HG03571 (cell line): ENCODE measurements at regions not wholly inside any gene's neighbourhood (a gene's known extent, or its start where the extent isn't known, plus 50 kb on each side); places are given as distances from the start of the nearest gene placed in this dataset.
"Not testable (repeated sequence)": the region's sequence is repeated elsewhere in the genome, so short reads cannot be mapped to it uniquely, and the experiment has no call there.

Experiments used
- ATAC-seq: cut with Tn5 transposase; IDR thresholded peaks from one replicate; pipeline ENCODE4 v1.9.1; 2021; ENCODE audit not compliant: unreplicated experiment

GRCh38 chr1:147071142-147071541, 101.1 kb downstream of the PRKAB2 start:
- ATAC-seq = no peak

DNA sequence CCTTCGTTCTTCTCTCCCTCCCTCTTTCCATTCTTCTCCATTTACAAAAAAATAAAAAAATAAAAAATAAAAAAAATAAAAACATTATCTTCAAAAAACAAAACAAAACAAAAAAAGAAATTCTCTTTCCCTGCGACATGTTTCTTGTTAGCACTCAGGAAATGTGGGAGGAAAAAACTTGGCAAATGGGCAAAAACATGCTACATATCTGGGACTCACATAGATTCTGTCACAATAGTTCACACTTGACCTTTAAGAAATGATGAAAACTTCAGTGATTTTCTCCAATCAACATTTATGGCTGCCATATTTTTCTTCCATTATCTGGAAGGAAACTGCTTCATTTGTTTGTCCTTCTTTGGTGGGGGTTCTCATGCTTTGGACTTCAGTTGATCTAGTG, 109.3 kb downstream of the PRKAB2 start:
- ATAC-seq = no peak

GRCh38 chr1:147061880-147062279, 110.4 kb downstream of the PRKAB2 start:
- not testable (repeated sequence) for ATAC-seq

DNA sequence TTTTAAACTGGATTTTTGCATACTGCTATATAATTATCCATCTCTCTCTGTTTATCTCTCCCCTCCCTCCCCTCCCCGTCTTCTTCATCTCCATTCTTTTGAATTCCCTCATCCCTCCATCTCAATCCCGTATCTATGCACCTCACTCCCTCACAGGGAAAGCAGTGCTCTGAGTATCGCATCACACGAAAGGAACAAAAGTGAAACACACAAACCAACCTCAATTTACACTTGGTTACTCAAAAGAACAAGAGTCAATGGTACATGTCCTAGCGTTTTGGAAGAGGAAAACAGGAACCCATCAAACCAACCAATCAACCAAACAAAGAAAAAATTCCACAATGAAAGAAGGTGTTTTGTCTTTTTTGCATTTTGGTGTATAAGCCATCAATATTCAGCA, 115.1 kb downstream of the NBPF12 start:
- ATAC-seq = no peak

- ATAC-seq = no peak
These were observed 114.6 kb downstream of the NBPF12 start for GRCh38 chr1:147052677-147053076.

DNA sequence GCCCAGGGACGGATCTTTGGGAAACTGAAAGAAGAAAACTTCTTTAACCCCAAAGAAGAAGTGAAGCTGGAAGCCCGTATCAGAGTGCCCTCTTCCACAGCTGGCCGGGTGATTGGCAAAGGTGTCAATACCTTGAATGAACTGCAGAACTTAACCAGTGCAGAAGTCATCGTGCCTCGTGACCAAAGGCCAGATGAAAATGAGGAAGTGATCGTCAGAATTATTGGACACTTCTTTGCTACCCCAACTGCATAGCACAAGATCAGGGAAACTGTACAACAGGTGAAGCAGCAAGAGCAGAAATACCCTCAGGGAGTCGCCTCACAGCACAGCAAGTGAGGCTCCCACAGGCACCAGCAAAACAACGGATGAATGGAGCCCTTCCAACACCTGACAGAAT, 114.0 kb downstream of the NBPF12 start:
- ATAC-seq = no peak

DNA sequence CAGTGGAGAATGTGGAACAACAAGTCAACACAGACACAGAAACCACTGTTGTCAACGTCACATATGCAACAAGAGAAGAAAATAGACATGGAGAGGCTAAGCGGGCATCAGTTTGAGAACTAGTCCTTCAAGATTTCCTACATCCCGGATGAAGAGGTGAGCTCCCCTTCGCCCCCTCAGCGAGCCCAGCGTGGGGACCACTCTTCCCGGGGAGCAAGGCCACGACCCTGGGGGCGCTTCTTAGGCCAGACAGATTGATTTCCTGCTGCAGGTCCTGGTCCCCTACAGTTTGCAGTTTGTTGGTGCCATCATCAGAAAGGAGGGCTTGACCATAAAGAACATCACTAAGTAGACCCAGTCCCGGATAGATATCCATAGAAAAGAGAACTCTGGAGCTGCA, 113.0 kb downstream of the NBPF12 start:
- no peak for ATAC-seq

DNA sequence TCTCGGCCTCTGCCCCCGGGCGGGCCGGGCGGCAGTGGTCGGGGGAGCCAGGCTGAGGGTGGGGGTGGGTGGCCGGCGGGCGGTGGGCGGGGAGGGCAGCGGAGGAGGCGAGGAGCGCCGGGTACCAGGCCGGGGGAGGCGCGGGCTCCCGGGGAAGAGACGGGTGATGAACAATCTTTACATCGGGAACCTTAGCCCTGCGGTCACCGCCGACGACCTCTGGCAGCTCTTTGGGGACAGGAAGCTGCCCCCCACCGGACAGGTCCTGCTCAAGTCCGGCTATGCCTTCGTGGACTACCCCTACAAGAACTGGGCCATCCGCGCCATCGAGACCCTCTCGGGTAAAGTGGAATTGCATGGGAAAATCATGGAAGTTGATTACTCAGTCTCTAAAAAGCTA, 112.5 kb downstream of the NBPF12 start:
- no peak for ATAC-seq

- ATAC-seq = peak; percentile 66
These were observed 108.8 kb downstream of the NBPF12 start for GRCh38 chr1:147046863-147047394.

GRCh38 chr1:147046189-147046862, 108.2 kb downstream of the NBPF12 start:
- peak; percentile 67 for ATAC-seq
